HCT116 (cell line): ENCODE measurements at regions not wholly inside any gene's neighbourhood (a gene's known extent, or its start where the extent isn't known, plus 50 kb on each side); places are given as distances from the start of the nearest gene placed in this dataset.

Experiments
- ATAC-seq: fragments of 200-7000 bp; cut with Tn5 transposase; 2 replicates; pipeline ENCODE4 v1.9.1; 2020; ENCODE audit warnings: mild to moderate bottlenecking, moderate library complexity
- BruUV-seq: library from RNA; stranded (reverse); fragments of 400-500 nt; replicated peaks from 2 replicates; lab custom pipeline; 2021; lab: Mats Ljungman, UMichigan
- CTCF ChIA-PET: fragments of 300-600 bp; sonication (Branson Sonifier 250); formaldehyde crosslinking; loops from one replicate; lab custom pipeline; 2021; ENCODE audit warnings: antibody characterized with exemption; lab: Charles Lee
- POLR2A ChIA-PET: fragments of 300-600, 350-600 bp; sonication (Branson Sonifier 250); formaldehyde crosslinking; loops from one replicate; lab custom pipeline; 2021; ENCODE audit warnings: antibody characterized with exemption; lab: Charles Lee
- RAD21 ChIA-PET, 2 experiments: fragments of 300-600 bp; sonication (Branson Sonifier 250); formaldehyde crosslinking; loops; one replicate each; lab custom pipeline; 2023; ENCODE audit warnings: low total read pairs in 2 of 2; ENCODE audit not compliant: uncharacterized antibody in 2 of 2, unreplicated experiment in 2 of 2, low non-redundant PET in 1 of 2; lab: Charles Lee
- DNase-seq: peaks from one replicate; pipeline ENCODE4 v3.0.0-alpha.2; 2010; ENCODE audit warnings: low read depth, low spot score
- H2AFZ ChIP-seq: fragments of 200-600 bp; shearing (Covaris generic), sonication (generic); 2 replicates; pipeline ENCODE4 v1.6.1; 2017; ENCODE audit warnings: low read depth, mixed run types, mixed read lengths, antibody characterized with exemption, low read length; ENCODE audit not compliant: poor library complexity, severe bottlenecking
- H3K27ac ChIP-seq: 2 replicates; pipeline ENCODE4 v1.5.1; 2012; ENCODE audit warnings: low read depth, low read length
- H3K27me3 ChIP-seq: fragments of 200-600 bp; sonication (generic); 2 replicates; pipeline ENCODE4 v1.6.1; 2016; ENCODE audit warnings: mixed run types, low read length, mixed read lengths; ENCODE audit not compliant: insufficient read depth
- H3K36me3 ChIP-seq, 2 experiments: fragments of 200-500 bp in 1 of 2; fragments of 200-600 bp in 1 of 2; sonication (Bioruptor generic) in 1 of 2; sonication (generic) in 1 of 2; 2 replicates each; pipeline versions ENCODE4 v1.5.1 to v1.6.1; 2014 to 2016; ENCODE audit warnings: low read length in 2 of 2, inconsistent platforms in 1 of 2, mixed read lengths in 1 of 2, mixed run types in 1 of 2; ENCODE audit not compliant: insufficient read depth in 2 of 2, control insufficient read depth in 1 of 2
- H3K4me1 ChIP-seq, 2 experiments: fragments of 200-600 bp in 1 of 2; sonication (generic) in 1 of 2; 2 replicates each; pipeline versions ENCODE4 v1.5.1 to v1.6.1; 2012 to 2017; ENCODE audit warnings: low read length in 2 of 2, inconsistent platforms in 1 of 2, mild to moderate bottlenecking in 1 of 2, mixed read lengths in 1 of 2, mixed run types in 1 of 2, moderate library complexity in 1 of 2; ENCODE audit not compliant: insufficient read depth in 2 of 2, control insufficient read depth in 1 of 2
- H3K4me2 ChIP-seq: fragments of 200-600 bp; sonication (generic); 2 replicates; pipeline ENCODE4 v1.6.1; 2017; ENCODE audit warnings: mixed run types, low read length, mixed read lengths
- H3K4me3 ChIP-seq, 2 experiments: fragments of 200-600 bp in 1 of 2; sonication (generic) in 1 of 2; replicated peaks in 1 of 2; 2 replicates each; pipeline ENCODE4 v1.5.1; 2011 to 2016; ENCODE audit warnings: low read length in 2 of 2, control low read depth in 1 of 2, low read depth in 1 of 2, mild to moderate bottlenecking in 1 of 2, mixed read lengths in 1 of 2, mixed run types in 1 of 2
- H3K79me2 ChIP-seq: fragments of 200-600 bp; sonication (generic); 2 replicates; pipeline ENCODE4 v1.6.1; 2017; ENCODE audit warnings: mild to moderate bottlenecking, mixed run types, low read length, moderate library complexity, mixed read lengths; ENCODE audit not compliant: insufficient read depth
- H3K9ac ChIP-seq: fragments of 200-600 bp; sonication (generic); 2 replicates; pipeline ENCODE4 v1.6.1; 2016; ENCODE audit warnings: low read length, mixed read lengths
- H3K9me2 ChIP-seq: fragments of 200-600 bp; sonication (generic), shearing (Covaris generic); 2 replicates; pipeline ENCODE4 v1.6.1; 2017; ENCODE audit warnings: mixed run types, mild to moderate bottlenecking, moderate library complexity; ENCODE audit not compliant: insufficient read depth
- H3K9me3 ChIP-seq, 2 experiments: fragments of 200-500 bp in 1 of 2; fragments of 200-600 bp in 1 of 2; sonication (Bioruptor generic) in 1 of 2; sonication (generic) in 1 of 2; 2 replicates each; pipeline ENCODE4 v1.6.1; 2014 to 2017; ENCODE audit warnings: low read length in 2 of 2, mixed read lengths in 2 of 2, inconsistent platforms in 1 of 2, low read depth in 1 of 2, mild to moderate bottlenecking in 1 of 2, mixed run types in 1 of 2, moderate library complexity in 1 of 2; ENCODE audit not compliant: control insufficient read depth in 1 of 2, insufficient read depth in 1 of 2
- H4K20me1 ChIP-seq: fragments of 200-600 bp; sonication (generic), shearing (Covaris generic); 2 replicates; pipeline ENCODE4 v1.6.1; 2017; ENCODE audit warnings: mixed run types, mild to moderate bottlenecking, moderate library complexity; ENCODE audit not compliant: insufficient read depth
- ELF1 ChIP-seq: IDR thresholded peaks from 2 replicates; pipeline ENCODE4 v1.6.1; 2012; ENCODE audit warnings: low read depth, borderline replicate concordance
- EZH2 ChIP-seq: fragments of 200-600 bp; sonication (generic); IDR thresholded peaks from 2 replicates; pipeline ENCODE4 v1.6.1; 2017; ENCODE audit warnings: antibody characterized with exemption, mixed run types
- EZH2phosphoT487 ChIP-seq: fragments of 200-600 bp; IDR thresholded peaks from 2 replicates; pipeline ENCODE4 v1.6.1; 2018; ENCODE audit warnings: antibody characterized with exemption, borderline replicate concordance
- FOSL1 ChIP-seq: IDR thresholded peaks from 2 replicates; pipeline ENCODE4 v1.6.1; 2012; ENCODE audit warnings: low read depth
- POLR2AphosphoS5 ChIP-seq: IDR thresholded peaks from 2 replicates; pipeline ENCODE4 v1.6.1; 2011; ENCODE audit warnings: mild to moderate bottlenecking, low read depth, low read length, moderate library complexity
- RAD21 ChIP-seq: IDR thresholded peaks from 2 replicates; pipeline ENCODE4 v1.6.1; 2012; ENCODE audit warnings: low read depth, mild to moderate bottlenecking
- YY1 ChIP-seq: IDR thresholded peaks from 2 replicates; pipeline ENCODE4 v1.6.1; 2011; ENCODE audit warnings: low read length, low read depth, moderate library complexity, mild to moderate bottlenecking; ENCODE audit not compliant: insufficient replicate concordance; ENCODE audit errors: extremely low read depth
- intact Hi-C: fragments of 100-400 bp; cut with micrococcal nuclease; formaldehyde crosslinking; loops from 2 replicates; pipeline ENCODE4 v1.10.0; 2022
- TF ChIP-seq, protein P1 (sequence below): IDR thresholded peaks from 2 replicates; pipeline ENCODE4 v1.6.1; 2012; ENCODE audit warnings: low read depth

DNA sequence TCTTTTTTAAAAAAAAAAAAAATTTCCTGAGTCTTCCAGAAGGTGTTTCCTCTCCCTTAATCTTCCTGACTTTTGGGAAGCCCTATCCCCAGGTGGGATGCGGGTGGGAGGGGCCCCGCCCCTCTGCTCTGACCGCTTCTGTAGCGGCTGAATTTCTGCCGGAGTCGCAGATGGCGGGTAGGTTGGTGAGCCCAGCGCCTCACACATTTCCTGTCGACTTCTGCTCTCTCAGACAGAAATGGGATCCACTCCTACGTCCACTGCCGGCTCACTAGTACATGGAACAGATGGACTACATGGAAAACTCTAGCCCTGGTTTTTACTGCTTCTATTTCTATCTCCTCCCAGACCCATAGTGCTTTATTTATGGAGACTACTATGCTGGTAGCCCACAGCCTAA, 90.9 kb downstream of the NEUROD6 start:
- Histone ChIP-seq H2AFZ (no peak overlapping the region), H3K9me3 (no peaks in the 10 kb centered on the region), H3K36me3 (no peaks in the 10 kb centered on the region), H3K9me2 (no peaks in the 10 kb centered on the region), H3K27ac (no peak overlapping the region), H3K9ac (no peak overlapping the region), H3K4me1 (no peaks in the 10 kb centered on the region), H3K79me2 (no peaks in the 10 kb centered on the region), H3K4me3 (no peak overlapping the region), H3K27me3 (peaks cover 61% of the 10 kb centered on the region), H4K20me1 (no peaks in the 10 kb centered on the region), H3K4me2 (no peak overlapping the region)
- RAD21 ChIA-PET, result no interaction called here
- ATAC-seq, result no peak
- intact Hi-C loops, result no loop called here
- DNase-seq, result no peak
- TF ChIP-seq RAD21 (no peak), ELF1 (no peak), EZH2 (no peak), YY1 (no peak), EZH2phosphoT487 (no peak), POLR2AphosphoS5 (no peak), FOSL1 (no peak)
- TF ChIP-seq, protein P1, sequence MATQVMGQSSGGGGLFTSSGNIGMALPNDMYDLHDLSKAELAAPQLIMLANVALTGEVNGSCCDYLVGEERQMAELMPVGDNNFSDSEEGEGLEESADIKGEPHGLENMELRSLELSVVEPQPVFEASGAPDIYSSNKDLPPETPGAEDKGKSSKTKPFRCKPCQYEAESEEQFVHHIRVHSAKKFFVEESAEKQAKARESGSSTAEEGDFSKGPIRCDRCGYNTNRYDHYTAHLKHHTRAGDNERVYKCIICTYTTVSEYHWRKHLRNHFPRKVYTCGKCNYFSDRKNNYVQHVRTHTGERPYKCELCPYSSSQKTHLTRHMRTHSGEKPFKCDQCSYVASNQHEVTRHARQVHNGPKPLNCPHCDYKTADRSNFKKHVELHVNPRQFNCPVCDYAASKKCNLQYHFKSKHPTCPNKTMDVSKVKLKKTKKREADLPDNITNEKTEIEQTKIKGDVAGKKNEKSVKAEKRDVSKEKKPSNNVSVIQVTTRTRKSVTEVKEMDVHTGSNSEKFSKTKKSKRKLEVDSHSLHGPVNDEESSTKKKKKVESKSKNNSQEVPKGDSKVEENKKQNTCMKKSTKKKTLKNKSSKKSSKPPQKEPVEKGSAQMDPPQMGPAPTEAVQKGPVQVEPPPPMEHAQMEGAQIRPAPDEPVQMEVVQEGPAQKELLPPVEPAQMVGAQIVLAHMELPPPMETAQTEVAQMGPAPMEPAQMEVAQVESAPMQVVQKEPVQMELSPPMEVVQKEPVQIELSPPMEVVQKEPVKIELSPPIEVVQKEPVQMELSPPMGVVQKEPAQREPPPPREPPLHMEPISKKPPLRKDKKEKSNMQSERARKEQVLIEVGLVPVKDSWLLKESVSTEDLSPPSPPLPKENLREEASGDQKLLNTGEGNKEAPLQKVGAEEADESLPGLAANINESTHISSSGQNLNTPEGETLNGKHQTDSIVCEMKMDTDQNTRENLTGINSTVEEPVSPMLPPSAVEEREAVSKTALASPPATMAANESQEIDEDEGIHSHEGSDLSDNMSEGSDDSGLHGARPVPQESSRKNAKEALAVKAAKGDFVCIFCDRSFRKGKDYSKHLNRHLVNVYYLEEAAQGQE, result no peak
- BruUV-seq, result no TSS peak
- CTCF ChIA-PET, result no interaction called here
- POLR2A ChIA-PET, result no interaction called here
